CD1c-positive myeloid dendritic cell (primary cell): ENCODE measurements at regions not wholly inside any gene's neighbourhood (a gene's known extent, or its start where the extent isn't known, plus 50 kb on each side); places are given as distances from the start of the nearest gene placed in this dataset.
"Not testable (repeated sequence)": the region's sequence is repeated elsewhere in the genome, so short reads cannot be mapped to it uniquely, and the experiment has no call there.

Experiments used
- DNase-seq: peaks from one replicate; pipeline ENCODE4 v3.0.0-alpha.2; 2016; ENCODE audit errors: extremely low spot score

GRCh38 chr11:87555101-87555500, 517.4 kb downstream of the TMEM135 start:
- no peak for DNase-seq

GRCh38 chr11:87548797-87549196, 511.1 kb downstream of the TMEM135 start:
- no peak for DNase-seq

GRCh38 chr11:87545858-87546257, 508.1 kb downstream of the TMEM135 start:
- no peak for DNase-seq

- DNase-seq = no peak
These were observed 501.9 kb downstream of the TMEM135 start for GRCh38 chr11:87539596-87539995.

- DNase-seq = no peak
These were observed 498.8 kb downstream of the TMEM135 start for GRCh38 chr11:87536565-87536964.

- DNase-seq = no peak
These were observed 498.3 kb downstream of the TMEM135 start for GRCh38 chr11:87536016-87536415.

- no peak for DNase-seq
These were observed 497.8 kb downstream of the TMEM135 start for GRCh38 chr11:87535513-87535912.

- not testable (repeated sequence) for DNase-seq
These were observed 494.1 kb downstream of the TMEM135 start for GRCh38 chr11:87531835-87532234.

GRCh38 chr11:87529486-87529885, 491.8 kb downstream of the TMEM135 start:
- no peak for DNase-seq

- no peak for DNase-seq
These were observed 491.0 kb downstream of the TMEM135 start for GRCh38 chr11:87528752-87529151.

- DNase-seq = no peak
These were observed 485.5 kb downstream of the TMEM135 start for GRCh38 chr11:87523276-87523675.

GRCh38 chr11:87518266-87518665, 480.5 kb downstream of the TMEM135 start:
- no peak for DNase-seq

GRCh38 chr11:87517351-87517750, 479.6 kb downstream of the TMEM135 start:
- DNase-seq = no peak

- not testable (repeated sequence) for DNase-seq
These were observed 470.0 kb downstream of the TMEM135 start for GRCh38 chr11:87507722-87508121.

GRCh38 chr11:87506946-87507345, 469.2 kb downstream of the TMEM135 start:
- not testable (repeated sequence) for DNase-seq

GRCh38 chr11:87501388-87501787, 463.7 kb downstream of the TMEM135 start:
- DNase-seq = no peak

GRCh38 chr11:87494936-87495335, 457.2 kb downstream of the TMEM135 start:
- DNase-seq = not testable (repeated sequence)

- not testable (repeated sequence) for DNase-seq
These were observed 456.3 kb downstream of the TMEM135 start for GRCh38 chr11:87494026-87494425.

GRCh38 chr11:87493516-87493915, 455.8 kb downstream of the TMEM135 start:
- DNase-seq = no peak

- DNase-seq = no peak
These were observed 453.6 kb downstream of the TMEM135 start for GRCh38 chr11:87491381-87491780.

GRCh38 chr11:87490671-87491070, 452.9 kb downstream of the TMEM135 start:
- DNase-seq = no peak

GRCh38 chr11:87484566-87484965, 446.8 kb downstream of the TMEM135 start:
- DNase-seq = no peak

GRCh38 chr11:87477321-87477720, 439.6 kb downstream of the TMEM135 start:
- DNase-seq = no peak

GRCh38 chr11:87473174-87473573, 435.4 kb downstream of the TMEM135 start:
- no peak for DNase-seq

GRCh38 chr11:87466223-87466622, 428.5 kb downstream of the TMEM135 start:
- no peak for DNase-seq
